KOPT-K1 (cell line): ENCODE measurements at regions not wholly inside any gene's neighbourhood (a gene's known extent, or its start where the extent isn't known, plus 50 kb on each side); places are given as distances from the start of the nearest gene placed in this dataset.
"Not testable (repeated sequence)": the region's sequence is repeated elsewhere in the genome, so short reads cannot be mapped to it uniquely, and the experiment has no call there.

Source experiments
- H3K27ac ChIP-seq: fragments of 200-600 bp; sonication (generic); 2 replicates; pipeline ENCODE4 v1.5.1; 2016; ENCODE audit warnings: antibody characterized with exemption, mild to moderate bottlenecking, low read depth, low read length; ENCODE audit not compliant: poor library complexity, severe bottlenecking
- H3K36me3 ChIP-seq: fragments of 200-600 bp; sonication (generic); 2 replicates; pipeline ENCODE4 v1.5.1; 2017; ENCODE audit warnings: antibody characterized with exemption, mild to moderate bottlenecking, low read length, moderate library complexity; ENCODE audit not compliant: insufficient read depth
- H3K9me3 ChIP-seq: fragments of 200-600 bp; sonication (generic); 2 replicates; pipeline ENCODE4 v1.5.1; 2017; ENCODE audit warnings: antibody characterized with exemption, low read length, mild to moderate bottlenecking; ENCODE audit not compliant: insufficient read depth, poor library complexity, severe bottlenecking

DNA sequence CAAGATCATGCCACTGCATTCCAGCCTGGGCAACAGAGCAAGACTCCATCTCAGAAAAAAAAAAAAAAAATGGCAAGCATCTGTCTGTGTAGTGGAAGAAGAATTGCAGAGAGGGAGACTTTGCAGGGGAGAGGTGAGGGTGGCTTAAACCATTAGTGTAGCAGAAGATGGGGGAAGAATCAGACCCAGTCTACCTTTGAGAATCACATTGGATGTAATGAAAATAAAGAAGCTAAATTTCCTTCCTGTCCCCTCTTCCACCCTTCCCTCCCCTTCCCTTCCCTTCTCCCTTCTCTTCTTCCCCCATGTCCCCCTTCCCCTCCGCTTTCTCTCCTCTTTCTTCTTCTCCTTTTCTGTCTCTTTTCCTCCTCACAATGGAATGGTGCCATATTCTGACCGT, 180.8 kb upstream of the SVIL start:
- Histone ChIP-seq H3K9me3 (no peaks in the 10 kb centered on the region), H3K27ac (no peak overlapping the region), H3K36me3 (no peaks in the 10 kb centered on the region)

DNA sequence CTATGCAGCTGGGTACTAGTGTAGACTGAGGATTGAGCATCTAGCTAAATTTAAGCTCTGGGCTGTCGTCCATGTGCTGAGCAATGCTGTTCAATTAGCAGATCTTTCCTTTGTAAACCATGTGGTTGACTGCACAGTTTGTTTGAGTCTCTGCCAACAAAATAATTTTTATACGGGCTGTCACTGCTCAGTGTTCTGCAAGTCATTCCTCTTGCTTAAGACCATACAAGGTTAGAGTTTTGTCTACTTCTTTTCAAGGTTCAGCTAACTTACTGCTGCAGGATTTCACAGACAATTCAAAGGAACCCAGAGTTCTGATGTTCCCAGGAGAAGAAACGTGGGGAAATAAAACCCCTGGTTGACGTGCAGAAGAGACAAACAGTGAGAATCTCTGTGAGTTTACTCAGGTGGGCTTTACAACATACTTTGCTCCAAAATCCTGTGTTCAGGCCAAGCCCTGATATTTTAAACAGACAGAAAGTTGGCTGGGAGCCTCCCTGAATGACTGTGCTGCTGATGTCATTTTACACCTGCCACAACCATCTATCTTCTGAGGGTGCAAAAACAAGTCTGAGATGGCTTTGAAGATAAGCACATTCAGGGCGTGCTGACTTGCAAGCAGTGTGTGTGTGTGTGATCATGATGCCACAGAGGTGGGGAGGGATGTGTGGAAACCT, 177.1 kb upstream of the SVIL start:
- no peaks in the 10 kb centered on the region for H3K36me3 ChIP-seq
- no peak overlapping the region for H3K27ac ChIP-seq
- H3K9me3 ChIP-seq, result no peaks in the 10 kb centered on the region

DNA sequence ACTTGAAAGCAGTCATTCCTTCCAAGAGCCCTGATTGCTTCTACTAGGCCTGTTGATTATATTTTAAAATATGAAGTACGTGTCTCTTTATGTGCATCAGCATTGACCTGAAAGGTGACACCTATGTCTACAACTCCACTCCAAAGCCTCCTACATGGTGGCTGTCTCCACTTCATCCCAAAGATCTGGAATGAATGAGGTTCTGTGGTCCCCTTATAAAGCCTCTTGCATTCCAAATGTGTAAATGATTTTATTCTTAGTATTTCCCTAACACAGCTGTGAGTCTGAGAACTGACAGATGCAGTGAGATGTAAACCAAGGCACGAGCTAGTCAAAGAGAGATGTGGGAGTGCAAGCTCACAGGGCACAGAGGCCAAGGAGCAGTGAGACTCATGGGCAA, 176.0 kb upstream of the SVIL start:
- H3K36me3 ChIP-seq, result no peaks in the 10 kb centered on the region
- H3K9me3 ChIP-seq, result no peaks in the 10 kb centered on the region
- no peak overlapping the region for H3K27ac ChIP-seq

DNA sequence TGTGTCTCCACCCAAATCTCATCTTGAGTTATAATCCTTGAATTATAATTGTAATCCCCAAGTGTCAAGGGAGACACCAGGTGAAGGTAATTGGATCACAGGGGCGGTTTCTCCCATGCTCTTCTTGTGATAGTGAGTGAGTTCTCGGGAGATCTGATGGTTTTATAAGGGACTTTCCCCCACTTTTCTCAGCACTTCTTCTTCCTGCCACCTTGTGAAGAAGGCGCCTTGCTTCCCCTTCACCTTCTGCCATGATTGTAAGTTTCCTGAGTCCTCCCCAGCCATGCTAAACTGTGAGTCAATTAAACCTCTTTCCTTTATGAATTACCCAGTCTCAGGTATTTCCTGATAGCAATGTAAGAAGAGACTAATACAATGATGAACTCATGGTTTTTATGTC, 175.5 kb upstream of the SVIL start:
- H3K27ac ChIP-seq, H3K9me3 ChIP-seq: not testable (repeated sequence)

DNA sequence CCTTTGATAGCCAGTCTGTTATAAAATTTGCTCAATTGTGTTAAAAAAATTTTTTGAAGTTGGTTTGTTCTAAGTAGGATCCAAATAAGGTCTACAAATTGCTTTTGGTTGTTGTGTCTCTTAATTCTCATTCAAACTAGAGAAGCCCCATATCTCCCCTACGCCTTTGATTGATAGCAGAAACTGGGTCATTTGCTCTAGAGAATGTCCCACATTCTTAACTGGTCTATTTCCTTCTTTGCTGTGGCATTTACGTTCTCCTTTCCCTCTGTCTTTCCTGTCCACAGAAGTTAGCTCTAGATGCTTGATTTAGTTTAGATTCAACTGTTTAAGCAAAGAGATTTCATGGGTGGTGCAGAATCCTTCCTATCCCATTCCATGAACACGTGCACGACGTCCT, 174.6 kb upstream of the SVIL start:
- Histone ChIP-seq H3K27ac (no peak overlapping the region), H3K9me3 (peaks cover 3% of the 10 kb centered on the region), H3K36me3 (no peaks in the 10 kb centered on the region)

More for the DNA sequence above, 175.5 kb upstream of the SVIL start:
- not testable (repeated sequence) for H3K36me3 ChIP-seq

DNA sequence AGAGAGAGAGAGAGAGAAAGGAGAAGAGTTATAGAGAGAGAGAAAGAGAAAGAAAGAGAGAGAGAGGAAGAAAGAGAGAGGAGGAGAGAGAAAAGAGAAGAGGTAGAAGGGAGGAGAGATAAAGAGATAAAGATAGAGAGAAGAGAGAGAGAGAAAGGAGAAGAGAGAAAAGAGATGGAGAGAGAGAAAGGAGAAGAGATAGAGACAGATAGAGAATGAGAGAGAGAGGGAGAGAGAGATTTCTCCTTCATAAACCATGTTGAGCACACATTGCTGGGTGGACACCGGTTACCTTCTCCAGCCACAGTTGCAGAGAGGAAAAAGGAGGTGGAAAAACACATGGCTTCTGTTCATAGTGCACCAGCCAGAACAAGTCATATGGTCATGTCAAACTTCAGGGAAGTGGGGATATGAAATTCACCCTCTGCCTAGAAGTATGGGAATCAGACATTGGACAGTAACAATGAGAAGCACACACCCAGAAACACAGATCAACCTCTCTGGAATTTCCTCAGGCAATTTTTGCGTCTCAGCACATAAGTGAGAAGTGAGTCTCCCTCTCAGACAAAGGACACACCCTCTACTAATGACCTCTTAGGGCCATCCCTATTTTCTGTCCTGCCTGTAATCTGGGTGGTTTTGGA, 172.5 kb upstream of the SVIL start:
- no peak overlapping the region for H3K27ac ChIP-seq
- no peaks in the 10 kb centered on the region for H3K36me3 ChIP-seq

DNA sequence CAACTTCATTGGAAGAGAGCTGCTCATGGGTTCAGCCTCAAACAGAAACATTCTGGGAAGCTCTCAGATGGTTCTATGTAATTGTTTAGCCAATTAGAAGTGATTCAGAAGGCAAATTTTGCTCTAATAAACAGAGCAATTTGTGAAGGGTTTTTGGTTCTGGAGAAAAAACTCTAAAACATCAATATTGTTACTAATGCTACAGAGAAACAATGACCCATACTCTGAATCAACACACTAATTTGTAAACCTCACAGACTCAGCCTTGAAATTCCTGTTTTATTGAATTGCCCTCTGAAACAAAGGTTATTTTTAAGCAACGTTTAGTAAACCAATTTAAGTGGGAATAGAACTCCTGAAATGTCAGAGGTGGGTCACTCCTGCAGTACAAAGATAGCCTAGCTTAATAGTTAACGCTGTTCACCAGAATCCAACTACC, 171.6 kb upstream of the SVIL start:
- no peaks in the 10 kb centered on the region for H3K36me3 ChIP-seq
- H3K27ac ChIP-seq, result no peak overlapping the region
- H3K9me3 ChIP-seq, result peaks cover 4% of the 10 kb centered on the region

More for the DNA sequence above, 172.5 kb upstream of the SVIL start:
- H3K9me3 ChIP-seq, result peaks cover 4% of the 10 kb centered on the region

DNA sequence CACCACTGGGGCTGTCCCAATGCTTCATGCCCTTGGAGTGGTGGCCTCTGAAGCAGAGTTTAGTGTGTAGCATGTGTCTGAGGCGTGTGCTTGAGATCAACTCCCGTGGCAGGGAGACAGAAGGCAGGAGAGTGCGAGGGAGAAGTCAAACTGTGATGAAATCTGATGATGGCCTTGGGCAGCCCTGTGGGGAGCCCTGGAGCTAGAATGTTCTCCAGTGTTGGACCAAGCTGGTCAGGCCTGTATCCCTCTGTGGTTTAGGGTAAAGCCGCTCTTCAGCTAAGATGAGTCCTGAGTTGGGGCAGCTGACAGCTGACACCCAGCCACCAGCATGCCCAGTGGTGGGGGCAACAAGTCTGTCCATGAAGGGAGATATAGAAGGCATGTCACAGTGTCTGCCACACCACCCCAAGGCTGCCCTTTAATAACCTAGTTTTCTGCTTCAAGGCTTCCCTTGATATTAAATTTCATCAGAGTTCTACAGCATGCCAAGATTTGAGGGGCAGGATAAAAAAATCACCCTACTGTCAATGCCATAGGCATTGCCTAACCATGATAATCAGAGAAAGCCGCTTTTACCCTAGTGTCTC, 170.5 kb upstream of the SVIL start:
- Histone ChIP-seq H3K36me3 (no peaks in the 10 kb centered on the region), H3K9me3 (peaks cover 4% of the 10 kb centered on the region), H3K27ac (no peak overlapping the region)

DNA sequence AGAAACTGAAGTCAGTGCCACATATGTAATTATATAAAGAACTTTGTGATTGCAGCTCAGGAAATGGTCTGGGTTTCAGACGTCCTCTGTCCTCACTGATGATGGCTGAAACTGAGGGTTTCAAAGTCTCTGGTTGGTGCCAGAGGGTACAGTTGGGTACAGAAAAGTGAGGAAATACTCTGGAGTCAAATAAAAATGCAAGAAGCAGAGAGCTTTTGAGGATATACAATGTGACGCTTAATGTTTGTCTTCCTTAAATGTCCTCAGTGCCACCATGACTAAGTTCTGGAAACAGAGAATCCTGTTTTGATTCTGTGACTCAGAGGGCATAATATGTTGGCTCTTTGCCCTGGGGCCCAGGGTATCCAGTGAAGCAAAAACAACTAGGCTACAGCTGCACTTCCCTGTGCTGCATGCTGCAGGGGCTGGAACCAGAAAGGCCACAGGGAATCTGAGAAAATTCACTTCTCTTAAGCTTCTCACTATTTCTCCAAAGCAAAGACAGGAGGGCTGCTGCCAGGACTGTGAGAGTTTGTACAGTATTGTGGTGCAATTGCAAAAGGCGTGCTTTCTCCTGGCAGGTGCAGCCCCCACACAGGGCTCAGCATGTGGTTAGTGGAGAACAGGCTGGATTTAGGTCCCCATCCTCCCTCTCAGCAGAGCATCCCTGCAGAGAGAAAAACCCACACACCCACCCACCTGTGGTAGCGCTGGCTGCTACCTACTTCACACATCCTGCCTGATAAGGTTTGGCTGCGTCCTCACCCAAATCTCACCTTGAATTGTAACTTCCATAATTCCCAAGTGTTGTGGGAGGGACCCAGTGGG, 169.5 kb upstream of the SVIL start:
- Histone ChIP-seq H3K36me3 (no peaks in the 10 kb centered on the region), H3K27ac (no peak overlapping the region), H3K9me3 (peaks cover 4% of the 10 kb centered on the region)

DNA sequence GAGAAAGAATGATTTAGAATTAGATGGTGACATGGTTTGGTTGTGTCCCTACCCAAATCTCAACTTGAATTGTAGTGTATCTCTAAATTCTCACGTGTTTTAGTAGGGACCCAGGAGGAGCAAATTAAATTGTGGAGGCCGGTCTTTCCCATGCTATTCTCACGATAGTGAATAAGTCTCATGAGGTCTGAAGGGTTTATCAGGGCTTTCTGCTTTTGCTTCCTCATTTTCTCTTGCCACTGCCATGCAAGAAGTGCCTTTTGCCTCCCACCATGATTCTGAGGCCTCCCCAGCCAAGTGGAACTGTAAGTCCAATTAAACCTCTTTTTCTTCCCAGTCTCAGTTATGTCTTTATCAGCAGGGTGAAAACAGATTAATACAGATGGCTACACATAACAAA, 167.4 kb upstream of the SVIL start:
- H3K9me3 ChIP-seq, result peaks cover 4% of the 10 kb centered on the region
- no peak overlapping the region for H3K27ac ChIP-seq

DNA sequence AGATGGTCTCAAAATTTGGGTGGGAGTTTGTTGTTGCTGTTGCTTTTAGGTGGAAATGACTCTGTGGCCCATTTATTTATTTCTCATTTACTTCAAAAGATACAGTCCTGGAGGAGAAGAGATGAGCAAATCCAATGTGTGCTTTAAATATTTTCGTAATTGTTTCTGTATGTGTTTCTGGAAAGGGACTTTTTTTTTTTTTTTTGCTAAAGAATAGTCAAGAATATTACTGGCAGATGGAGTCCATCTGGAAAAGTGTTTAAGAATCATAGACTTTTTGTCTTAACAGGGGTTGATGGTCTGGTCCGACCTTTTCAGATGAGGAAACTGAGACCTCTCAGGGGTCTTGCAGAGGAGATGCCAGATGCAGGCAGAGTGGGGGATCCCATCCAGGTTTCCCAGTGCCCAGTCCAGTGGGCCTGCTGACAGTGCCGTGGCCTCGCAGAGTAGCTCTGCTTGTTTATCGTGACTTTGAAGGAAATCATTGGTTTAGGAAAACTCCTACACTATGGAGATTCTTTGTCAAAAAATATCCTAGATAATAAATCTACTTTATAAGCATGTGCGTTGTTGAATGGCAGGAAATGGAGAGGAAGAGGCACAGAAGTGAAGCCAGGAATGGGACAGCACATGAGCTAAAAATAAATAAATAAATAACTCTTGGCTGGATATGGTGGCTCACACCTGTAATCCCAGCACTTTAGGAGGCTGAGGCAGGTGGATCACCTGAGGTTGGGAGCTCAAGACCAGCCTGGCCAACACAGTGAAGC, 164.3 kb upstream of the SVIL start:
- Histone ChIP-seq H3K9me3 (no peaks in the 10 kb centered on the region), H3K27ac (no peak overlapping the region), H3K36me3 (no peaks in the 10 kb centered on the region)

More for the DNA sequence above, 167.4 kb upstream of the SVIL start:
- no peaks in the 10 kb centered on the region for H3K36me3 ChIP-seq

DNA sequence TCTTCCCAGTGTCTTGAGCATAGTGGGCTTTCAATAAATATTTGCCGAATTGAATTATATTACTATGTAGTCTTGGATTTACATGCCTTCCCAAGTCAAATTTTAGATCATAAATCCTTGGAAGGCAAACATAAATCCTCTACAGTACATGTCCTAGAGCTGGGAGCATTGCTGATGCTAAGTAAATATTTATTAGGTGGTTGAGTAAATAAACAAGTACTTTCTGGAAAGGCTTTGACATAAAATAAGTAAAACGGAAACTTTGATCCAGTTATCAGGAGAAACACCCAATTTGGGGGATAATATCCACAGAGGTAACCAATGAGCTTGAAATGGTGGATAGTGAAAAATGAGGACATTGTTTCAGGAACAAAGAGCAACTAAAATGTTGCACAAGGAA, 162.8 kb upstream of the SVIL start:
- H3K36me3 ChIP-seq, result no peaks in the 10 kb centered on the region
- no peaks in the 10 kb centered on the region for H3K9me3 ChIP-seq
- H3K27ac ChIP-seq, result no peak overlapping the region

DNA sequence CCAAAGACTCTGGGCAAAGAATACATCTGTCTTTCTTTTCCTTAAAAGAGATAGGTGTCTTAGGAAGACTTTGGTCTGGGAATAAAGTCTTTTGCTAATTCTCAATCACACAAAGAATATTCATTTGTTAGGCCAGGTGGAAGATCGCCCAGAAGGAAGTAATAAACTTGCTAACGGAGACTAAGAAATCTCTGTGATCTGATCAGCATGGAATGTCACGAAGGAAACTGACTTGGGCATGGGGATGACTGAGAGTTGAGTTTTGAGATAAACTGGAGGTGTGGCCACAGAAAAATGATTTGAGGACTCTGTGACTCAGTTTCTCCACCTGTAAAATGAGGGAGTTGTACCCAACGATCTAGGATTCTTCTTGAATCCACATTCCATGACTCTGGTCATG, 161.1 kb upstream of the SVIL start:
- no peaks in the 10 kb centered on the region for H3K36me3 ChIP-seq
- no peak overlapping the region for H3K27ac ChIP-seq
- no peaks in the 10 kb centered on the region for H3K9me3 ChIP-seq

DNA sequence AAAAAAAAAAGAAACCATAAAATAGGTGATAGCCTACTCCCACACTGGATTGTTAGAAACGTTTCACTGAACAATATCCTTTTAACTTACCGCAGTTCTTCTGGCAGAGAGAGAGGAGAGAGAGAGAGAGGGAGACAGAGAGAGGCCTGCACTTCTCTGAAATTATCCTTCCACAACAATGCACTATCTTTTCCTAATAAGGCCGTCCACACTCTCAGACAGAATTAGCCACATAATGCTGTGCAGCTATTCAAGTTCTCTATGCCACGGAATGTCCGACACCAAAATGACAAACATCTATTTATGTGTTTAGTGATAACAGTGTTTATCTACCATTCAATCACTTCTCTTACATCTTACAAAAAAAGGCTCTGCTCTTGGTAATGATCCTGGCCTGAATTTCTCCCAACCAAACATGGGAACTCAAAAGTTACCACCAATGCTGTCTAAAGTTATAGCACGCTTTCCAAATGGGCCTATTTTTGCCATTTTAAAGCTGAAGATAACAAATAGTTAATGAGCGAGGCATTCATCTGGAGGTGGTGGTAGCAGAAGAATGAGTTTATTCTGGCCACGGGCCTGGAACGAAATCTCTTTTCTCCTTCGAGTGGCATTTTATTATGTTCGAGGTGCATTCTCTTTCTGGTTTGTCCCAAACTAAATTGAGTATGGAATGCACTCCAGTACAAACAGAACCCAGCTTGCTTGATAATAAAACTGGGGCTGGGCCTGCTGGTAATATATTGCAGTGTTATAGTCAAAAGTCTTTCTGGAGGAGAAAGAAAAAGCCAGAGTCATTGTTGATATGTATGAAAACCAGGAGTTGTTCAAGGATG, 160.2 kb upstream of the SVIL start:
- Histone ChIP-seq H3K27ac (no peak overlapping the region), H3K36me3 (no peaks in the 10 kb centered on the region)

More for the DNA sequence above, 160.2 kb upstream of the SVIL start:
- H3K9me3 ChIP-seq, result no peaks in the 10 kb centered on the region
